ENCODE measurements at regions not wholly inside any gene's neighbourhood (a gene's known extent, or its start where the extent isn't known, plus 50 kb on each side); places are given as distances from the start of the nearest gene placed in this dataset.

DNA sequence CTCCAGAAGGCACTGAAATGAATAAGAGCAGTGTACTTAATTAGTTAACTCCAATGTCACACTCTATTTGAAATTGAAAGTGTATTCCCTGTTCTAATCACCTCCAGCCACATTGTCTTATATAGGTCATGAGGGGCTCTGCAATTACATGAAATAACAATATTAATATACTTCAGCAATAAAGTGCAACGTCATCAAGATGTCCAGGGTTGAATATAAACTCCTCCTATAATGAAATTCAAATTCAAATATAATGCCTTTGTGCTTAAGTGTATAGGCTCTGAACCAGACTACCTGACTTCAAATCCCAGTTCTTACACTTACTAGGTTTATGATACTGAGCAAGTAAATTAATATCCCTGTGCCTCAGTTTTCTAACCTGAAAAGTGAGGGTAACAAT lies 195.6 kb upstream of the SMC2 start:
- no peaks in the 10 kb centered on the region for H3K27me3 ChIP-seq
- H3K36me3 ChIP-seq: no peaks in the 10 kb centered on the region
- H3K9me3 ChIP-seq: no peaks in the 10 kb centered on the region
- TF ChIP-seq POLR2A (IDR thresholded peaks at IDR 0.05): no peak
- TF ChIP-seq, protein P1, sequence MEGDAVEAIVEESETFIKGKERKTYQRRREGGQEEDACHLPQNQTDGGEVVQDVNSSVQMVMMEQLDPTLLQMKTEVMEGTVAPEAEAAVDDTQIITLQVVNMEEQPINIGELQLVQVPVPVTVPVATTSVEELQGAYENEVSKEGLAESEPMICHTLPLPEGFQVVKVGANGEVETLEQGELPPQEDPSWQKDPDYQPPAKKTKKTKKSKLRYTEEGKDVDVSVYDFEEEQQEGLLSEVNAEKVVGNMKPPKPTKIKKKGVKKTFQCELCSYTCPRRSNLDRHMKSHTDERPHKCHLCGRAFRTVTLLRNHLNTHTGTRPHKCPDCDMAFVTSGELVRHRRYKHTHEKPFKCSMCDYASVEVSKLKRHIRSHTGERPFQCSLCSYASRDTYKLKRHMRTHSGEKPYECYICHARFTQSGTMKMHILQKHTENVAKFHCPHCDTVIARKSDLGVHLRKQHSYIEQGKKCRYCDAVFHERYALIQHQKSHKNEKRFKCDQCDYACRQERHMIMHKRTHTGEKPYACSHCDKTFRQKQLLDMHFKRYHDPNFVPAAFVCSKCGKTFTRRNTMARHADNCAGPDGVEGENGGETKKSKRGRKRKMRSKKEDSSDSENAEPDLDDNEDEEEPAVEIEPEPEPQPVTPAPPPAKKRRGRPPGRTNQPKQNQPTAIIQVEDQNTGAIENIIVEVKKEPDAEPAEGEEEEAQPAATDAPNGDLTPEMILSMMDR (IDR thresholded peaks at IDR 0.05 in 4 of 5, conservative IDR thresholded peaks at IDR 0.05 in 1 of 5): no peak
- DNase-seq: no peak
- H3K4me1 ChIP-seq: no peaks in the 10 kb centered on the region
- no peak overlapping the region for H3K4me3 ChIP-seq
- in situ Hi-C loops (cut with MboI; ENCODE audit: low sequenced_read_pairs in 4 of 4): no loop called here
- H3K27ac ChIP-seq: no peak overlapping the region
- ATAC-seq: no peak
- intact Hi-C loops (cut with DNase I; ENCODE audit: low total_unique reads): no loop called here

DNA sequence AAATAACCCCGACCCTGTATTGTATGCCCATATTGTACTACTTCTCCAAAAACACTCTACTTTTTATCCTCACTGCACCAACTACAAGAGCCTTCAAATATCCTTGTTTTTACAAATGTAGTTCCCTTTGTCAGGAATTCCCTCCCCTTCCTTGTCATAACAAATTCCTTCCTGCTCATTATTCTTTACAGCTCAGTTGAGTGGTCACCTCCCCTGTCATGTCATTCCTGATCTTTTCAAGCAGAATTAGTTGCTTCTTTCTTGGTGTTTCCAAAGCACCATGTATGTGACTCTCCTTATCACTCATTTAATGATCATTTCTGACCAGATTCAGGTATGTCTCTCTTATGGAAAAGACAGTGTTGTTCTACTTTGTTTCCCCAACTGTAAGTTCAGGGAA lies 194.2 kb upstream of the SMC2 start:
- Histone ChIP-seq H3K27me3 (no peaks in the 10 kb centered on the region), H3K27ac (no peak overlapping the region), H3K9me3 (no peaks in the 10 kb centered on the region), H3K4me3 (no peak overlapping the region), H3K36me3 (no peaks in the 10 kb centered on the region), H3K4me1 (no peaks in the 10 kb centered on the region)
- DNase-seq (no peak), ATAC-seq (no peak)
- intact Hi-C loops (cut with DNase I; ENCODE audit: low total_unique reads): no loop called here
- in situ Hi-C loops (cut with MboI; ENCODE audit: low sequenced_read_pairs in 4 of 4): loop anchor here in 1 of 4 donors (25.0 kb wide), 1 partner anchor 112 kb away; no protein-coding TSS in a partner anchor
- TF ChIP-seq, protein P1 (IDR thresholded peaks at IDR 0.05 in 4 of 5, conservative IDR thresholded peaks at IDR 0.05 in 1 of 5): no peak
- TF ChIP-seq POLR2A (IDR thresholded peaks at IDR 0.05): no peak

DNA sequence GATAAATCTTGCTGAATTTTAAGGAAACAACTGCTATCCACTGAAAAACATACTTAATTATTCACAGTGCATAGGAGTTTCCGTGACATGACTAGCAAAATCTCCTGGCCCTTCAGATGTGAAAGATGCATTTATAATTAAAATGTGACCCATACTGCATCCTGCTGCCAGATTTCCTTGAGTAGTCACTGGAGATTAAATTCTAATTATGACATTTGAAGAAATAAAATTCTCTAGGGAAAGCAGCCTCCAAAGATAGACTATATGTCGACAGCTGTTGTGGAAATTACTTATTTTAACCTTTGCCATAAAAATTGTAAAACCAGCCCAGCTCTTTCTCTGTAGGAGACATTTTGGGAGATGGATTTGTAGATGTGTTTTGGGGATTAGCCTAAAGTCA lies 193.6 kb upstream of the SMC2 start:
- Histone ChIP-seq H3K36me3 (no peaks in the 10 kb centered on the region), H3K27me3 (no peaks in the 10 kb centered on the region), H3K9me3 (no peaks in the 10 kb centered on the region), H3K4me3 (no peak overlapping the region), H3K4me1 (no peaks in the 10 kb centered on the region), H3K27ac (no peak overlapping the region)
- TF ChIP-seq, protein P1 (IDR thresholded peaks at IDR 0.05 in 4 of 5, conservative IDR thresholded peaks at IDR 0.05 in 1 of 5): no peak
- no peak for TF ChIP-seq POLR2A (IDR thresholded peaks at IDR 0.05)
- in situ Hi-C loops (cut with MboI; ENCODE audit: low sequenced_read_pairs in 4 of 4): loop anchor here in 1 of 4 donors (25.0 kb wide), 1 partner anchor 112 kb away; no protein-coding TSS in a partner anchor
- no peak for ATAC-seq
- DNase-seq: no peak
- intact Hi-C loops (cut with DNase I; ENCODE audit: low total_unique reads): no loop called here

DNA sequence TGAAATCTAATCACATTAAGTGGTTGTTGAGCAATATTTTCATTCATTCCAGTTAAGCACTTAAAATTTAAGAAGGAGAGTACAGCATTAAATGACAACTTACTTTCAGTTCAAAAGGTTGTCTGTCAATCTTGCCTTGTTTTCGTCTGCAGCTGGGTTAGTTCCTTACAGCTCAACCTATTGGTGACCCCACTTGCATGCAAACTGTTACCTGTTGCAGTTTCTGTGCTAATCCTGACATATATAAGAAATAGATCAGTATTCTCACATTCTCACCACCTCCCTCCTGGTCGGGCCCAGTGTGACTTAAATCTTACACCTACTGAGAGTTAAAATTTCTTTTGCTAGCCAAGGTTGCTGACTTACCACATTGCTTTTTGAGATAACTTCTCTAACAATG lies 191.8 kb upstream of the SMC2 start:
- TF ChIP-seq POLR2A (IDR thresholded peaks at IDR 0.05): no peak
- TF ChIP-seq, protein P1 (IDR thresholded peaks at IDR 0.05 in 4 of 5, conservative IDR thresholded peaks at IDR 0.05 in 1 of 5): no peak
- H3K27ac ChIP-seq: no peak overlapping the region
- no peak for DNase-seq
- H3K4me1 ChIP-seq: no peaks in the 10 kb centered on the region
- intact Hi-C loops (cut with DNase I; ENCODE audit: low total_unique reads): no loop called here
- no peak for ATAC-seq
- H3K27me3 ChIP-seq: no peaks in the 10 kb centered on the region
- in situ Hi-C loops (cut with MboI; ENCODE audit: low sequenced_read_pairs in 4 of 4): loop anchor here in 1 of 4 donors (25.0 kb wide), 1 partner anchor 110 kb away; no protein-coding TSS in a partner anchor
- H3K4me3 ChIP-seq: no peak overlapping the region
- no peaks in the 10 kb centered on the region for H3K9me3 ChIP-seq
- no peaks in the 10 kb centered on the region for H3K36me3 ChIP-seq

DNA sequence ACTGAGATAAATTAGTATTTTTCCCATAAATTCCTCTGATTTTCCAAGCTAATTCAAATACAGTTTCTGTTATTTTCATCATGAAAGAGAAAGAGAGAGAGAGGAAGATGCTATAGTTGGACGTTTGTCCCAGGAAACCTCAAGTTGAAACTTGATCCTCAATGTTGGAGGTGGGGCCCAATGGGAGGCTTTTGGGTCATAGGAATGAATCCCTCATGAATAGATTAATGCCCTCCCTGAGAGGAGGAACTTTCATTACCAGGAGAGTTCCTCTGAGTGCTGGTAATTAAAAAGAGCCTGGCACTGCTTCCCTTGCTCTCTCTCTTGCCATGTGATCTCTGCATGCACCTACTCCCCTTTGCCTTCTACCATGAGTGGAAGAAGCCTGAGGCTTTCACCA lies 189.9 kb upstream of the SMC2 start:
- DNase-seq (no peak), ATAC-seq (no peak)
- H3K9me3 ChIP-seq: no peaks in the 10 kb centered on the region
- H3K27ac ChIP-seq: no peak overlapping the region
- no peak overlapping the region for H3K4me3 ChIP-seq
- H3K4me1 ChIP-seq: no peaks in the 10 kb centered on the region
- no peak for TF ChIP-seq POLR2A (IDR thresholded peaks at IDR 0.05)
- TF ChIP-seq, protein P1 (IDR thresholded peaks at IDR 0.05 in 4 of 5, conservative IDR thresholded peaks at IDR 0.05 in 1 of 5): no peak
- in situ Hi-C loops (cut with MboI; ENCODE audit: low sequenced_read_pairs in 4 of 4) (loop anchor here in 1 of 4 donors (25.0 kb wide), 1 partner anchor 108 kb away; no protein-coding TSS in a partner anchor), intact Hi-C loops (cut with DNase I; ENCODE audit: low total_unique reads) (no loop called here)
- no peaks in the 10 kb centered on the region for H3K27me3 ChIP-seq
- no peaks in the 10 kb centered on the region for H3K36me3 ChIP-seq
